Uterus (tissue), 2 donors: ENCODE measurements at regions not wholly inside any gene's neighbourhood (a gene's known extent, or its start where the extent isn't known, plus 50 kb on each side); places are given as distances from the start of the nearest gene placed in this dataset.

ENCODE experiments used
- POLR2A ChIP-seq, 2 donors: fragments of 450-650 bp; IDR thresholded peaks; one replicate each; pipeline ENCODE4 v1.6.1; 2016; ENCODE audit warnings: antibody characterized with exemption in 2 of 2, mild to moderate bottlenecking in 1 of 2, moderate library complexity in 1 of 2
- TF ChIP-seq, protein P1 (sequence below), 4 experiments: fragments of 200-600 bp in 2 of 4; fragments of 450-650 bp in 2 of 4; sonication (generic) in 2 of 4; IDR thresholded peaks; one replicate each; pipeline ENCODE4 v1.5.1; 2016 to 2019; ENCODE audit warnings: antibody characterized with exemption in 4 of 4, mild to moderate bottlenecking in 2 of 4, moderate library complexity in 1 of 4

DNA sequence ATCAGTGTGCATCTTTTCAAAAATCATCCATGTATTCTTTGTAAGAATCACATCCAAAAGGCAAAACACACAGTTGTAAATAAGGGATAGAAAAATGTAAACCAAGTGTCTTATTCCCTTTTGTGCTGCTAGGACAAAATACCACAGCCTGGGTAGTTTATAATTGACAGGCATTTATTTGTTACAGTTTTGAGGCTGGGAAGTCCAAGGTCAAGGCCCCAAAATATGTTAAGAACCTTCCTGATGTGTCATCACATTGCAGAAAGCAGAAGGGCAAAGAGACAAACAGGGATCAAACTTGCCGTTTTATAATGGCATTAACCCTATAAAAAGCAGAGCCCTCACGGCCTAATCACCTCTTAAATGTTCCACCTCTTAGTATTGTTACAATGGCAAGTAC lies 364.8 kb downstream of the MED10 start:
- no peak for TF ChIP-seq POLR2A (IDR thresholded peaks at IDR 0.05)
- TF ChIP-seq, protein P1, sequence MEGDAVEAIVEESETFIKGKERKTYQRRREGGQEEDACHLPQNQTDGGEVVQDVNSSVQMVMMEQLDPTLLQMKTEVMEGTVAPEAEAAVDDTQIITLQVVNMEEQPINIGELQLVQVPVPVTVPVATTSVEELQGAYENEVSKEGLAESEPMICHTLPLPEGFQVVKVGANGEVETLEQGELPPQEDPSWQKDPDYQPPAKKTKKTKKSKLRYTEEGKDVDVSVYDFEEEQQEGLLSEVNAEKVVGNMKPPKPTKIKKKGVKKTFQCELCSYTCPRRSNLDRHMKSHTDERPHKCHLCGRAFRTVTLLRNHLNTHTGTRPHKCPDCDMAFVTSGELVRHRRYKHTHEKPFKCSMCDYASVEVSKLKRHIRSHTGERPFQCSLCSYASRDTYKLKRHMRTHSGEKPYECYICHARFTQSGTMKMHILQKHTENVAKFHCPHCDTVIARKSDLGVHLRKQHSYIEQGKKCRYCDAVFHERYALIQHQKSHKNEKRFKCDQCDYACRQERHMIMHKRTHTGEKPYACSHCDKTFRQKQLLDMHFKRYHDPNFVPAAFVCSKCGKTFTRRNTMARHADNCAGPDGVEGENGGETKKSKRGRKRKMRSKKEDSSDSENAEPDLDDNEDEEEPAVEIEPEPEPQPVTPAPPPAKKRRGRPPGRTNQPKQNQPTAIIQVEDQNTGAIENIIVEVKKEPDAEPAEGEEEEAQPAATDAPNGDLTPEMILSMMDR (IDR thresholded peaks at IDR 0.05) = no peak
